IPS-18c (cell line): ENCODE measurements at regions not wholly inside any gene's neighbourhood (a gene's known extent, or its start where the extent isn't known, plus 50 kb on each side); places are given as distances from the start of the nearest gene placed in this dataset.

Experiments used
- H3K4me3 ChIP-seq: 2 replicates; pipeline ENCODE4 v1.7.0; 2013; ENCODE audit warnings: low read depth, mild to moderate bottlenecking, low read length, moderate library complexity; ENCODE audit not compliant: insufficient read depth
- H3K9me3 ChIP-seq: one replicate; pipeline ENCODE4 v1.6.1; 2013; ENCODE audit warnings: mild to moderate bottlenecking, low read length, moderate library complexity; ENCODE audit not compliant: control insufficient read depth, insufficient read depth

DNA sequence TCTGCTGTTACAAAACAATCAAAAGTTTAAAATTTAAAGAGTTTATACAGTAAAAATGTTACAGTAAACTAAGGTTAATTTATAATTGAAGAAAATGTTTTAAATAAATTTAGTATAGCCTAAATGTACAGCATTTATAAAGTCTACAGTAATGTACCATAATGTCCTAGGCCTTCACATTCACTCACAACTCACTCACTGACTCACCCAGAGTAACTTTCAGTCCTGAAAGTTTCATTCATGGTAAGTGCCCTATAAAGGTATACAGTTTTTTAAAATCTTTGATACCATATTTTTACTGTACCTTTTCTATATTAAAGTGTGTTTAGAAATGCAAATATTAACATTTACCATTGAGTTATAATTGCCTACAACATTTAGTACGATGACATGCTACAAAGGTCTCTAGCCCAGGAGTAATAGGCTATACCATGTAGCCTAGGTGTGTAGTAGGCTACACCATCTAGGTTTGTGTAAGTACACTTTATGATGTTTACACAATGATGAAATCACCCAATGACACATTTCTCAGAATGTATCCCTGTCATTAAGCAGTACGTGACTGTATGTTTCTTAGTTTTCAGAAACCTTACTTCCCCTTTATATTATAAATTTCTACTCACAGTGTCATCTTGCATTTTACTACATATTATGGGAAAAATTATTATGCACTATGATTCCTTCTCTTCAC is 320.8 kb downstream of the ADAM29 start:
- Histone ChIP-seq H3K9me3 (no peaks in the 10 kb centered on the region), H3K4me3 (no peak overlapping the region)

DNA sequence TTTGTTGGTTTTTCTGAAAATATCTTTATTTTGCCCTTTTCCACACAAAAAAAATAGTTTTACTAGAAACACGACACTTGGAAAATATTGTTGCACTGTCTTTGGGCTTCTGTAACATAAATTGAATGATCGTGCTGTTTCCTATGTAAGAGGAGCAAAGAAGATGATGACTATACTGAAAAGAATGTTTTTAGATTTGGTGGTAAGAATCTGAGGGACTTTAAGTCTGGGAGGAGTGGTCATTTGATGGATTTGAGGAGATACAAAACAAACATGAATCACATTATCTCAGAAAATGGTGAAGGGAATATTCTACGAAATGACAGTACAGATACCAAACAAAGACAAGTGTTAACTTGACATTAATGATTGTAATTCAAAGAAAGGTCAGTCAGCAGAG is 328.8 kb downstream of the ADAM29 start:
- no peaks in the 10 kb centered on the region for H3K9me3 ChIP-seq
- H3K4me3 ChIP-seq: no peak overlapping the region

DNA sequence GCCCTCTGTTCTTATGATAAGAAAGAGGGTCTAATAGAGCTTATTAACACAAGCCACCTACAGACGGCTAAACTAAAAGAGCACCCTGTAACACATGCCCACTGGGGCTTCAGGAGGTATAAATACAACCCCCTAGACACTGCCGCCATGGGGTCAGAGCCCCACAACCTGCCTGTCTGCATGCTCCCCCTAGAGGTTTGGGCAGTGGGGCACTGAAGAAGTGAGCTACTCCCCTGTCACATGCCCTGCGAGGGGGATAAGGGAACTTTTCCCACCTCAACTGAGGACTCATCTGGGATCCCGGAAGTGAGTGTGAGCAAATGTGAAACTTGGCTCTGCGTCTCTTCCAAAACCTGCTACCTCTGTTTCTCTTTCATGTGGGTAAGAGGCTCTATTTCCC is 334.5 kb downstream of the ADAM29 start:
- no peak overlapping the region for H3K4me3 ChIP-seq
- H3K9me3 ChIP-seq: no peaks in the 10 kb centered on the region

DNA sequence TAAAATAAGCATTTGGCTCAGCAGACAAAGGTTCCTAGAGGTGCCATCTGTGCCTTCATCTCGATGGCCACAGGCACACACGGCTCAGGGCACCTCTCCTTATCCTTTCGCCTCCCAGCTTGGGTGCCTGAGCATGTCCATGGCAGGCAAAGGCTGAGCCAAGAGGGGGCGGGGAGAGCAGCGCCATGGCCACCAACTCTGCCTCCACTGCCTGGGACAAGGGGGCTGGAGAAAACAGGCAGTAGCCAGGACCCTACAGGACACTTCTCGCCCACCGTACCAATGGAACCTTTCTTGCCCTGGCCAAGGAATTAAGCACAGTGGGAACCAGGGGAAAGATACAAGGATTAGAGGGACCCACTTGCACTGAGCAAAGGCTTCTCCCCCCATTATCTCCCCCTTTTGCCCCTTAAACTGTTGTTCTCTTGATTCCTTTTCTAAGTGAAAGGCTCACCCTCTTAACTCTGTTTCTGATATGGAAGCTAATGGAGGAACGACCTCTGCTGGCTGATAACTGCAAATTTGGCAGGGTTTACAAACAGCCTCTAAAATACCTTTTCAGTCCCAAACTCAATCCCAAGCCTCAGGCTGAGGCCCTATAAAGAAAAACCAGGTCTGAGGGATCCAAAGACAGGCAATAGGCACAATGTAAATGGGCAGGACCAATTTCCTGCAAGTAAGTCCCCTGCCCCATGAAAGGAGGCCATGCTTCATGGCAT is 335.2 kb downstream of the ADAM29 start:
- Histone ChIP-seq H3K9me3 (no peaks in the 10 kb centered on the region), H3K4me3 (no peak overlapping the region)

DNA sequence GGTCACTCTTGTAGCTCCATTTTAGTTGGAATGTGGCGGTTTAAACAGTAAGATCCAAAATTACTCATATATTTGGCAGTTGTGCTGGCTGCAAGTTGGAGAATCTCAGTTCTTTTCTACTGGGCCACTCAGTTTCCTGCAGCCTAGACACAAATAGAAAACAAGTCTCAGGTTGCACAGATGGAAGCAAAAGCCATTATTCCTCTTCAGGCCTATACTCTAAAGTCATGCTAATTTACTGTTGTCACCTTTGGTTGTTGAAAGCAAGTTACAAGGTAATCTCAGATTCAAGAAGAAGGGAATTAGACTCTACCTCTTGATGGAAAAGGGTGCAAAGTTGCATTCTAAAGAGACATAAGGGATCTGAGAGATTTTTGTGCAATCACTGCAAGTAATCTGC is 345.4 kb downstream of the ADAM29 start:
- no peak overlapping the region for H3K4me3 ChIP-seq
- H3K9me3 ChIP-seq: no peaks in the 10 kb centered on the region

DNA sequence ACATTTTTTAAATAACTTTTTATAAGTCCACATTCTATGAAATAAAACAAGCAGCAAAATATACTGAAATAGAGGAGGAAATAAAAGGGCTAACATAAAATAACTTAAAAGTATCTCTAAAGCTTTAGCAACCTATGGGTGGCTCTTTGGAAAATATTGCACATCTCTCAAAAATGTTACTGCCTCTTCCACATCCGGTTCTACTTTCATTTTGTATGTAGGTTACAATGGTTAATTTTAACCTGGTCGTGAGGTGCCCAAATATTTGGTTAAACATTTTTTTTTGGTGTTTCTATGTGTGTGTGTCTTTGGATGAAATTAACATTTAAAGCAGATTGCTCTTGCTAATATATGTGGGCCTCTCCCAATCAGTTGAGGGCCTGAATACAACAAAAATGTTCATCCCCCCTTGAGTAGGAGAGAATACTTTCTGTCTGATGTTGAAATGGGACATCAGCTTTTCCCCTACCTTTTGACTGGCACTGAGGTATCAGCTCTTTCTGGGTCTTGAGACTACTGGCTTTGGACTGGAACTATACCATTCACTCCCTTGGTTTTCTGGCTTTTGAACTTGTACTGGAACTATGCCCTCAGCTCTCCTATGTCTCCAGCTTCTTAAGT is 353.0 kb downstream of the ADAM29 start:
- Histone ChIP-seq H3K4me3 (no peak overlapping the region), H3K9me3 (no peaks in the 10 kb centered on the region)

DNA sequence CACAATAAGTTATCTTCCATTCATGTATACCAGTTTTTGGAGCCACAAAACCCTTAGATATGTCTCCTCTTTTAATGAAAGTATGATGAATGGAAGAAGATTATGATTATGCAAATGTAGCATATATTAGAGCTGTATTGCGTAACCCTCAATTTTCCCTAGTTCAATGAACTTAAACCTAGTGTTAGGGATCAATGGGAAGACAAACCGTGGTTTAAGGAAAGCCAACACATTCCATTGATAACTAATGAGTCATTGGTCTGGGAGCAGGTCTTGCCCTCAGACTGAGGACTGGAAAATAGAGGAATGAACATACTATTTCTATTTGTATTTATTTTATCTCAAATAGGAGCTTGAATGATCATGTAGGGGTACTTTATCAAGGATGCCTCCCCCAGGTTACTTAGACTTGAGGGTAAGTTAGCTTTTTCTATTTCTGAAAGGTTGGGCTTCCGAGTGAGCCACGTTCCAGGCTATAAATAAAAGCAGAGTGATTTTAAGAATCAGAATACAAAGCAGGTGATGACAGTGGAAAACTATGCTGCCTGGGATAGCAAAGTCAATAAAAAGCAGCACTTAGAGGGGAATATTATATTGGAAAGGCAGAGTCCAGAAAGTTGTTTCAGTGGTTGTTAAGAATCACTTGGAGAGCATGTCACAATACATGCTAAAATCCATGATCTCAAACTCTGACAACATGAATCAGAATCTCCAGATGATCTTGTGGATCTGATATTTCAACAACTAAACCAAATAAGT is 356.0 kb downstream of the ADAM29 start:
- H3K9me3 ChIP-seq: no peaks in the 10 kb centered on the region
- H3K4me3 ChIP-seq: no peak overlapping the region

DNA sequence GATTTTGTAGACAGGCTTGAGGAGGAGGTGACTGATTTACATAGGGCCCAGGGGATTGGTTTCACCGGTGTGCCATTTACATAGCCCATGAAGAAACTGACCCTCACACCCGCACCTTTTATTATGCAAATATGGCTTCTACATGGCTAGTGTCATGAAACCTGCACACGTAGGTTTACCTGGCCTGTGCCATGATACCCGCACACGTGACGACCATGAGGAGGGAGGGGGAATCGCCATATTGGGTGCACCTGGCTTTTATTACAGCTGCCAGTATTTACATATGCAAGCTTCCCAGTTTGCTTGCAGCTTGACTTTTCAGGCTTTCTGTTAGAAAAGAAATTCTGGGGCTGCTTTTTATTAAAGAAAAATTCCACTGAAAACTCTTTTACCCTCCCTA is 359.7 kb downstream of the ADAM29 start:
- H3K9me3 ChIP-seq: no peaks in the 10 kb centered on the region

DNA sequence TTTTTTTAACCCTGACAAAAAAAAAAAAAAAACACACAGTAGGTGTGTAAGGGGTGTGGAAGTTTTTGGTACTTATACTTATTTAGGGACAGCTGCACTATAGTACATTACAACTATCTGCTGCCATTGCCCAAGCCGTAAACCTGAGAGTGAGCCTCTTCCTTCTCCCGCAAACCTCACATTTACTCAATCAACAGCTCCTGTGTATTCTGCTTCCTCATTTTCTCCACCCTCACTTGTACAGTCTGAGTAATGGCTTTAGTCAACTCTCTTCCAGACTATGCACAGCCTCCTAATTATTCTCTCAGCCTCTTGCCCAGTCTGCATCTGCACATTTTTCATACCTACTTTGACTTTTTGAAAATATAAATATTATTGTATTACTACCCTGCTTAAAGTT is 362.0 kb downstream of the ADAM29 start:
- Histone ChIP-seq H3K9me3 (no peaks in the 10 kb centered on the region), H3K4me3 (no peak overlapping the region)

More for the DNA sequence above, 359.7 kb downstream of the ADAM29 start:
- H3K4me3 ChIP-seq: no peak overlapping the region

DNA sequence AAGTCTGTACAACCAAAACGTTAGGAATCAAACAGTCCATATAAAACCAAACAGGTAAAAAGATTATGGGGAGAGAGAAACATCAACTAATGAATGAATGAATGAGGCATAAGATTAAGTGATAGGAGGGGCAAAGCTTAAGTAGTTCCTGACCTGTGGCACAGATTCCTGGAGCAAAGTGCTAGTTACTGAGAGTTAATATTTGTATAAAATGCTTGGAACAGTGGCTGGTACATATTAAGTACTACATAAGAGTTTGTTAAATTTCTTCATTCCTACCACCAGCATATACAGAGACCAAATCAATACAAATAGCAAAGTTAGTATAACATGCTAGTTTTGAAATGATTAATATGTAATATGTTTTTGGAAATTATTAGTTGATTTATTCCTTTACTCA is 363.7 kb downstream of the ADAM29 start:
- Histone ChIP-seq H3K4me3 (no peak overlapping the region), H3K9me3 (no peaks in the 10 kb centered on the region)

DNA sequence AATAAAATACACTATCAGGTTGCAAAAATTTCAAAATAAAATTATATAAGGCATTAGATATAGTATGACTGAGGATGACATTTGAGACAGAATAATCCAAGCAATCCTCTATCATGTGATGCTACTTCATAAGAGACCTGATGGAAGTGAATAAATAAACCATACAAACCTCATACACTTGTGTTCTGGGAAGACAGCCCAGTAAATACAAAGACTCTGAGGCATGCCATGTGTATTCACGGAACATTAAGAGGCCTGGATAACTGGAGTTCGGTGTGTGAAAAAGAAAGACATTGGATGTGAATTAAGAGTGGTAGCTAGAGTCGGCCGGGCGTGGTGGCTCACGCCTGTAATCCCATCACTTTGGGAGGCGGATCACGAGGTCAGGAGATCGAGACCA is 364.2 kb downstream of the ADAM29 start:
- Histone ChIP-seq H3K4me3 (no peak overlapping the region), H3K9me3 (no peaks in the 10 kb centered on the region)

DNA sequence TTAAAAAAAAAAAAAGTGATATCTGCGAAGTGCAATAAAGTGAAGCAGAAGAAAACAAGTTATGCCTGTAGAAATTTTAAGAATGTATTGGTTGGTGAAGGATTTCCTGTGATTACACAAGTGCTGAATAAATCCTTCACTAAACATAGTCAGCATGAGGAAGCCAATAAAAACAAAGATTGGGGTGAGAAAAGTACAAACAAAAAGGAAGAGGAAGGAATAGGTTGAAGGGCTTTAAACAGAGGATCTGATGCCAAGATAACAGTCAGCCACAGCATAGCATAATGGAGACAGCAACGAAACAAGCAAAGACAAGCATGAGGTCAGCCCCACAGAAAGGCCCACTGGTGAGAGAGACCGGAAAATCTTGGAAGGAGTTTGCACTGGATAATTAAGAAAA is 372.2 kb downstream of the ADAM29 start:
- no peak overlapping the region for H3K4me3 ChIP-seq
- H3K9me3 ChIP-seq: no peaks in the 10 kb centered on the region

DNA sequence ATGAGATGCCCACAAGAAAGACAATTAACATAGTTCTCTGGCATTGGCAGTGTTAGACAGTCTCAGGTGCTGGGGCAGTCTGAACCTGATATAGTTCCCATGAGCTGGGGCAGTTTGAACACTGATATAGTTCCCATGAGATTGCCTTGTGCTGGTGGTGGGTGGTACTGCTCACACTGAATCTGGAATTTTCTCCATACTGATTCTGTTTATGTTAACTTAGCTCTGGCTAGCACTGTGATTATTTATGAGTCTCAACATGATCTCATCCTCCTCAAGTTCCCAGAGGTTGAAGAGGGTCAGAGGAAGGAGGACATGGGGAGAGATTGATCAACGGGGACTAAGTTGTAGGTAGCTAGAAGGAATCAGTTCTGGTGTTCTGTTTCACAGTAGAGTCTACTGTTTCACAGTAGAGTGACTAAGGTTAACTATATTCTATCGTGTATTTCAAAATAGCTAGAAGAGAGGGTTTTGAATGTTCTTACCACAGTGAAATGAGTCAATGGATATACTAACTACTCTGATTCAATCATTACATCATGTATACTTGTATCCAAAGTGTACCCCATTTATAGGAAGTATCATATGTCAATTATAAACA is 379.9 kb downstream of the ADAM29 start:
- no peaks in the 10 kb centered on the region for H3K9me3 ChIP-seq
- H3K4me3 ChIP-seq: no peak overlapping the region

DNA sequence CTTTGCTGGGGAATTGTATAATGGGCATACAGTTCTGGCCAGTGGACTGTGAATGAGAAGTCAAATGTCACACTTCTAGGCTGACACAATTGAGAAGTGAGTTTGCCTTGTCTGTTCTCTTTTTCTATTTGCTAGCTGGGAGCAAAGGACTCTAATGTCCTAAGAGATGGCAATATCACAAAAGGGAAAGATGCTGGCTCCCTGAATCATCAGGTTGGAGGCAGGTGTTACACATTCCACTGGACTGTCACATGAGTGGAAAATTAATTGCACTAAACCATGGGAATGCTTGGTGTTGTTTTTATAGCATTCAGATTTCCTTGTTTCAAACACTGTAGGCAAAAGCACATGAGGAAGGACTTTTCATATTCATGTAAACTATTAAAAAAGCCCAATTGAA is 388.3 kb downstream of the ADAM29 start:
- H3K9me3 ChIP-seq: no peaks in the 10 kb centered on the region
- no peak overlapping the region for H3K4me3 ChIP-seq

DNA sequence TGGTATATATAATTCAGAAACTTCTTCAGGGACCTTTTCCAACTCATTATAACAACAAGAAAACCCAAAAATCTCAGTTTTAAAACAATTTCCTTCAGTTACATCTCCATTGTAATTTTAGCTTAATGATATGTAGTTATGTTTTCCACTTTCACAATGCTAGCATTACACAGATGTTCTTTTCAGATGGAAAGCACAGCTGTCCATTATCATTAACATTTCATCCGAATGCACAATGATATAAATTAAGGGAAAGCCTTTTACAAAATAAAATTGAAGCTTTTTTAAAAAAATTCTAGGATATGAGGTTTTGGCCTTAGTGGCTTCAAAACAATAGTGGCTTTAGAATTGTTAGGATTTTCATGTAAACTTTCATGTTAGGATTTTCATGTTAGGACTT is 389.2 kb downstream of the ADAM29 start:
- Histone ChIP-seq H3K9me3 (no peaks in the 10 kb centered on the region), H3K4me3 (no peak overlapping the region)

DNA sequence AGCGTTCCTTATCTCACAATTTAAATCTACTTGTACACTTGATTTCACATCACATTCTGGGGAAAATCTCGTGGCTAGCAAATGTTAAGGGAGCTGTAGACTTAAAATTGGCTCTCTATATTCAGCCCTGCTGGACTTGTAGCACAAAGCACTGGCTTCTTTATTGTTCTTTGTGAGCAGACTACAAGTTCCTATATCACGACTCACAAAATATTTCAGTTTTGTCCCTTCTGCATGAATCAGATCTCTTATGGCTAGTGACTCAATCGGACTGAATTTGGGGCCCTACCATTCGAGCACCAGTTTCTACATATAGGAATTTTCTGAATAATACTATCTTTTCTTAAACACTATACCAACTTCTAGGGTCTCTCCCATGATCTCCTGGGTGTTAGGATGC is 390.1 kb downstream of the ADAM29 start:
- no peak overlapping the region for H3K4me3 ChIP-seq
- no peaks in the 10 kb centered on the region for H3K9me3 ChIP-seq

DNA sequence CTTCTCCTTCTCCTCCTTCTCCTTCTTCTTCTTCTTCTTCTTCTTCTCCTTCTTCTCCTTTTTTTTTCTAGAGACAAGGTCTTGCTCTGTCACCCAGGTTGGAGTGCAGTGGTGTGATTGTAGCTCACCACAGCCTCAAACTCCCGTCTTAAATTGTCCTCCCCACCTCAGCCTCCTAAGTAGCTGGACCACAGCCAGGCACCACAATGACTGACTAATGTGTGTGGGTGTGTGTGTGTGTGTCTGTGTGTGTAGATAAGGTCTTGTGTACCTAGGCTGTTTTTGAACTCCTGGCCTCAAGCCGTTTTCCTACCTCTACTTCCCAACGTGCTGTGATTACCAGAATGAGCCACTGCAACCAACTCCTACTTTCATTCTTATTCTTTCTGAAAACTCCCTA is 390.9 kb downstream of the ADAM29 start:
- Histone ChIP-seq H3K4me3 (no peak overlapping the region), H3K9me3 (no peaks in the 10 kb centered on the region)
